AG04449 (cell line): ENCODE measurements at regions not wholly inside any gene's neighbourhood (a gene's known extent, or its start where the extent isn't known, plus 50 kb on each side); places are given as distances from the start of the nearest gene placed in this dataset.

ENCODE experiments used
- CTCF ChIA-PET: fragments of 350-600 bp; formaldehyde crosslinking; extraction: SDS; loops from one replicate; lab custom pipeline; 2021; ENCODE audit warnings: antibody characterized with exemption; lab: Yijun Ruan, JAX
- POLR2A ChIA-PET: fragments of 400-600, 350-600 bp; formaldehyde crosslinking; extraction: SDS; loops from one replicate; lab custom pipeline; 2020; ENCODE audit warnings: antibody characterized with exemption, inconsistent platforms; lab: Yijun Ruan, JAX
- DNase-seq: peaks from one replicate; pipeline ENCODE4 v3.0.0-alpha.2; 2010; ENCODE audit warnings: low read depth, low spot score
- H3K4me3 ChIP-seq: 2 replicates; pipeline ENCODE4 v1.5.1; 2011; ENCODE audit warnings: low read depth, mild to moderate bottlenecking, control low read depth, low read length
- CTCF ChIP-seq: IDR thresholded peaks from one replicate; pipeline ENCODE4 v1.5.1; 2011; ENCODE audit warnings: mild to moderate bottlenecking, moderate library complexity, low read length, control low read depth, inconsistent platforms; ENCODE audit not compliant: insufficient read depth; ENCODE audit errors: missing control alignments

GRCh38 chr3:193051314-193051713 is 133.7 kb upstream of the MB21D2 start:
- no peak for DNase-seq
- CTCF ChIA-PET = interaction anchor here (6.7 to 20.8 kb wide), 2 partner anchors 10 to 237 kb away, joined by 39 to 678 read pairs; no protein-coding TSS in a partner anchor
- no peak for TF ChIP-seq CTCF
- no peak overlapping the region for H3K4me3 ChIP-seq
- POLR2A ChIA-PET = no interaction called here

GRCh38 chr3:193052354-193053045 is 134.8 kb upstream of the MB21D2 start:
- no peak for DNase-seq
- H3K4me3 ChIP-seq = no peak overlapping the region
- TF ChIP-seq CTCF = no peak
- POLR2A ChIA-PET = no interaction called here
- CTCF ChIA-PET = interaction anchor here (2.1 to 6.7 kb wide), 2 partner anchors 12 to 237 kb away, joined by 6 to 39 read pairs; no protein-coding TSS in a partner anchor

GRCh38 chr3:193053046-193053435 is 135.4 kb upstream of the MB21D2 start:
- no peak for DNase-seq
- no peak overlapping the region for H3K4me3 ChIP-seq
- POLR2A ChIA-PET = no interaction called here
- TF ChIP-seq CTCF = no peak
- CTCF ChIA-PET = interaction anchor here (2.1 to 6.7 kb wide), 2 partner anchors 12 to 237 kb away, joined by 6 to 39 read pairs; no protein-coding TSS in a partner anchor

- POLR2A ChIA-PET = no interaction called here
Observed at GRCh38 chr3:193055352-193055751, 137.7 kb upstream of the MB21D2 start.

GRCh38 chr3:193057616-193058015 is 140.0 kb upstream of the MB21D2 start:
- DNase-seq = no peak
- TF ChIP-seq CTCF = no peak
- POLR2A ChIA-PET = no interaction called here
- no peak overlapping the region for H3K4me3 ChIP-seq
- CTCF ChIA-PET = no interaction called here

More at GRCh38 chr3:193055352-193055751, 137.7 kb upstream of the MB21D2 start:
- no peak for TF ChIP-seq CTCF
- CTCF ChIA-PET = interaction anchor here (1.5 to 6.7 kb wide), 2 partner anchors 15 to 243 kb away, joined by 3 to 39 read pairs; no protein-coding TSS in a partner anchor
- DNase-seq = no peak
- no peak overlapping the region for H3K4me3 ChIP-seq

- POLR2A ChIA-PET = no interaction called here
- CTCF ChIA-PET = no interaction called here
Observed at GRCh38 chr3:193060748-193061546, 143.3 kb upstream of the MB21D2 start.

More at GRCh38 chr3:193060748-193061546, 143.3 kb upstream of the MB21D2 start:
- DNase-seq = no peak
- H3K4me3 ChIP-seq = no peak overlapping the region
- no peak for TF ChIP-seq CTCF
